SK-MEL-5 (cell line): ENCODE measurements at regions not wholly inside any gene's neighbourhood (a gene's known extent, or its start where the extent isn't known, plus 50 kb on each side); places are given as distances from the start of the nearest gene placed in this dataset.

ENCODE experiments used
- DNase-seq: peaks from one replicate; pipeline ENCODE4 v3.0.0-alpha.2; 2016; ENCODE audit warnings: low read depth, low spot score
- in situ Hi-C: cut with HindIII; loops from 2 replicates; pipeline ENCODE4 v1.10.0; 2016; ENCODE audit warnings: low sequenced_read_pairs, high pct_unique_total_duplicates, low pct_unique_long_range_greater_than_20kb

- peak; percentile 51 for DNase-seq
- in situ Hi-C loops, result no loop called here
Observed at GRCh38 chr7:115678086-115678982, 352.2 kb downstream of the TFEC start.

- no peak for DNase-seq
- in situ Hi-C loops, result no loop called here
Observed at GRCh38 chr7:115676707-115677106, 353.9 kb downstream of the TFEC start.

- DNase-seq, result peak; percentile 39
- in situ Hi-C loops, result no loop called here
Observed at GRCh38 chr7:115676080-115676479, 354.5 kb downstream of the TFEC start.

- no peak for DNase-seq
- in situ Hi-C loops, result no loop called here
Observed at GRCh38 chr7:115674467-115675024, 356.0 kb downstream of the TFEC start.

GRCh38 chr7:115672024-115672423, 358.5 kb downstream of the TFEC start:
- DNase-seq, result no peak
- in situ Hi-C loops, result no loop called here

- no peak for DNase-seq
- in situ Hi-C loops, result no loop called here
Observed at GRCh38 chr7:115662676-115663075, 367.9 kb downstream of the TFEC start.

GRCh38 chr7:115662120-115662519, 368.4 kb downstream of the TFEC start:
- in situ Hi-C loops, result no loop called here
- no peak for DNase-seq

GRCh38 chr7:115658223-115658622, 372.3 kb downstream of the TFEC start:
- no peak for DNase-seq
- in situ Hi-C loops, result no loop called here

- in situ Hi-C loops, result no loop called here
Observed at GRCh38 chr7:115654384-115655214, 376.0 kb downstream of the TFEC start.

GRCh38 chr7:115649429-115649828, 381.1 kb downstream of the TFEC start:
- in situ Hi-C loops, result no loop called here
- DNase-seq, result no peak

More at GRCh38 chr7:115654384-115655214, 376.0 kb downstream of the TFEC start:
- no peak for DNase-seq

- in situ Hi-C loops, result no loop called here
- no peak for DNase-seq
Observed at GRCh38 chr7:115647712-115648111, 382.9 kb downstream of the TFEC start.

- in situ Hi-C loops, result no loop called here
- no peak for DNase-seq
Observed at GRCh38 chr7:115642194-115642593, 388.4 kb downstream of the TFEC start.

GRCh38 chr7:115638853-115639252, 391.7 kb downstream of the TFEC start:
- in situ Hi-C loops, result no loop called here
- DNase-seq, result no peak

- DNase-seq, result peak; percentile 12
- in situ Hi-C loops, result no loop called here
Observed at GRCh38 chr7:115637128-115637527, 393.4 kb downstream of the TFEC start.

- no peak for DNase-seq
- in situ Hi-C loops, result no loop called here
Observed at GRCh38 chr7:115635876-115636275, 394.7 kb downstream of the TFEC start.

- no peak for DNase-seq
- in situ Hi-C loops, result no loop called here
Observed at GRCh38 chr7:115635376-115635775, 395.2 kb downstream of the TFEC start.

GRCh38 chr7:115634633-115635032, 395.9 kb downstream of the TFEC start:
- no peak for DNase-seq
- in situ Hi-C loops, result no loop called here

GRCh38 chr7:115632636-115633035, 397.9 kb downstream of the TFEC start:
- no peak for DNase-seq
- in situ Hi-C loops, result no loop called here
